ENCODE measurements at regions not wholly inside any gene's neighbourhood (a gene's known extent, or its start where the extent isn't known, plus 50 kb on each side); places are given as distances from the start of the nearest gene placed in this dataset.
A peak's percentile ranks its signal among the peaks of the same experiment; 100 is the strongest.
"Not testable (repeated sequence)": the region's sequence is repeated elsewhere in the genome, so short reads cannot be mapped to it uniquely, and the experiment has no call there.

- no peaks in the 10 kb centered on the region for H3K4me1 ChIP-seq (ENCODE audit: insufficient read depth)
- H3K4me3 ChIP-seq: no peak overlapping the region
- 73 to 77% (median 74%) methylated on average over 38 of the region's 38 CpGs for WGBS, 3 donors
- no peaks in the 10 kb centered on the region for H3K36me3 ChIP-seq
- no peak for DNase-seq
- TF ChIP-seq POLR2A (IDR thresholded peaks at IDR 0.05): no peak
- no peak for TF ChIP-seq EP300 (IDR thresholded peaks at IDR 0.05)
- no peak for TF ChIP-seq CTCF (IDR thresholded peaks at IDR 0.05)
- peaks cover 2 to 5% of the 10 kb centered on the region in 2 donors for H3K9me3 ChIP-seq
- H3K27ac ChIP-seq: no peak overlapping the region
- no peaks in the 10 kb centered on the region for H3K27me3 ChIP-seq
- intact Hi-C loops (cut with DNase I): no loop called here
Measured at GRCh38 chr20:30815577-30816181, 441.8 kb upstream of the DEFB115 start.

- Histone ChIP-seq H3K27ac (no peak overlapping the region), H3K4me3 (no peak overlapping the region), H3K36me3 (no peaks in the 10 kb centered on the region), H3K9me3 (peaks cover 2 to 5% of the 10 kb centered on the region in 2 donors), H3K4me1 (ENCODE audit: insufficient read depth) (no peaks in the 10 kb centered on the region), H3K27me3 (no peaks in the 10 kb centered on the region)
- WGBS, 3 donors: 61 to 70% (median 64%) methylated on average over 44 of the region's 44 CpGs
- TF ChIP-seq POLR2A (IDR thresholded peaks at IDR 0.05): no peak
- TF ChIP-seq EP300 (IDR thresholded peaks at IDR 0.05): no peak
- no peak for TF ChIP-seq CTCF (IDR thresholded peaks at IDR 0.05)
- intact Hi-C loops (cut with DNase I): no loop called here
- DNase-seq: peak in 1 of 5 donors; percentile 23
Measured at GRCh38 chr20:30816182-30816645, 441.2 kb upstream of the DEFB115 start.

GRCh38 chr20:30821615-30822014 is 435.8 kb upstream of the DEFB115 start:
- DNase-seq; H3K36me3 ChIP-seq; H3K27me3 ChIP-seq; H3K27ac ChIP-seq; intact Hi-C loops (cut with DNase I); H3K4me1 ChIP-seq (ENCODE audit: insufficient read depth); H3K9me3 ChIP-seq; H3K4me3 ChIP-seq: not testable (repeated sequence)
- 62 to 70% (median 66%) methylated on average over 1 of the region's 1 CpG for whole genome bisulfite sequencing, 3 donors

GRCh38 chr20:30824666-30825065 is 432.8 kb upstream of the DEFB115 start:
- H3K36me3 ChIP-seq; H3K27me3 ChIP-seq; H3K4me1 ChIP-seq (ENCODE audit: insufficient read depth); H3K4me3 ChIP-seq; H3K27ac ChIP-seq; H3K9me3 ChIP-seq; intact Hi-C loops (cut with DNase I); DNase-seq: not testable (repeated sequence)
- 61 to 75% (median 65%) methylated on average over 7 of the region's 7 CpGs for WGBS, 3 donors

GRCh38 chr20:30845923-30846322 is 411.5 kb upstream of the DEFB115 start:
- DNase-seq; H3K4me3 ChIP-seq; H3K27me3 ChIP-seq; H3K4me1 ChIP-seq (ENCODE audit: insufficient read depth); H3K9me3 ChIP-seq; intact Hi-C loops (cut with DNase I); H3K27ac ChIP-seq; H3K36me3 ChIP-seq: not testable (repeated sequence)
- WGBS, 3 donors: 67 to 80% (median 78%) methylated on average over 5 of the region's 5 CpGs

- WGBS, 3 donors: 69 to 79% (median 72%) methylated on average over 12 of the region's 12 CpGs
- H3K4me1 ChIP-seq (ENCODE audit: insufficient read depth); DNase-seq; H3K9me3 ChIP-seq; H3K4me3 ChIP-seq; H3K36me3 ChIP-seq; H3K27me3 ChIP-seq; H3K27ac ChIP-seq; intact Hi-C loops (cut with DNase I): not testable (repeated sequence)
Measured at GRCh38 chr20:30868271-30868670, 389.2 kb upstream of the DEFB115 start.

GRCh38 chr20:30871127-30871526 is 386.3 kb upstream of the DEFB115 start:
- H3K9me3 ChIP-seq; H3K4me3 ChIP-seq; H3K27ac ChIP-seq; H3K27me3 ChIP-seq; H3K4me1 ChIP-seq (ENCODE audit: insufficient read depth); DNase-seq; H3K36me3 ChIP-seq; intact Hi-C loops (cut with DNase I): not testable (repeated sequence)
- WGBS, 3 donors: 63 to 72% (median 67%) methylated on average over 7 of the region's 7 CpGs

- H3K4me3 ChIP-seq; intact Hi-C loops (cut with DNase I); H3K27ac ChIP-seq; H3K4me1 ChIP-seq (ENCODE audit: insufficient read depth); H3K36me3 ChIP-seq; H3K9me3 ChIP-seq; DNase-seq; H3K27me3 ChIP-seq: not testable (repeated sequence)
- WGBS, 3 donors: 48 to 57% (median 52%) methylated on average over 7 of the region's 7 CpGs
Measured at GRCh38 chr20:30872252-30872651, 385.2 kb upstream of the DEFB115 start.

GRCh38 chr20:30875868-30876267 is 381.6 kb upstream of the DEFB115 start:
- H3K4me1 ChIP-seq (ENCODE audit: insufficient read depth): not testable (repeated sequence)

GRCh38 chr20:30891400-30891799 is 366.1 kb upstream of the DEFB115 start:
- DNase-seq; intact Hi-C loops (cut with DNase I); H3K9me3 ChIP-seq; H3K4me1 ChIP-seq (ENCODE audit: insufficient read depth); H3K27ac ChIP-seq; H3K27me3 ChIP-seq; H3K4me3 ChIP-seq; H3K36me3 ChIP-seq: not testable (repeated sequence)
- WGBS, 3 donors: 26 to 56% (median 34%) methylated on average over 20 of the region's 20 CpGs

More at GRCh38 chr20:30875868-30876267, 381.6 kb upstream of the DEFB115 start:
- intact Hi-C loops (cut with DNase I); H3K9me3 ChIP-seq; DNase-seq; H3K27ac ChIP-seq; H3K36me3 ChIP-seq; H3K4me3 ChIP-seq; H3K27me3 ChIP-seq: not testable (repeated sequence)
